ENCODE measurements at regions not wholly inside any gene's neighbourhood (a gene's known extent, or its start where the extent isn't known, plus 50 kb on each side); places are given as distances from the start of the nearest gene placed in this dataset.
A peak's percentile ranks its signal among the peaks of the same experiment; 100 is the strongest.

GRCh38 chr22:48574776-48575617, 1252.7 kb downstream of the BRD1 start:
- peak overlapping the region in 1 of 3 experiments; percentile 33; a peak in 2 of 6 replicates for H3K4me3 ChIP-seq (replicated peaks in 1 of 3; ENCODE audit: insufficient read depth in 1 of 3, low read depth in 2 of 3, low read length in 3 of 3)
- 3% methylated on average over 17 of the region's 92 CpGs for WGBS (ENCODE audit: low lambda C conversion rate)
- no peaks in the 10 kb centered on the region for H3K36me3 ChIP-seq (replicated peaks in 1 of 2; ENCODE audit: control insufficient read depth in 1 of 2, insufficient read depth in 2 of 2, low read length in 2 of 2)
- intact Hi-C loops (cut with micrococcal nuclease; ENCODE audit: unreplicated experiment): loop anchor here (5.0 kb wide), 3 partner anchors 87 to 732 kb away; no protein-coding TSS in a partner anchor
- FAIRE-seq (no peak), ATAC-seq (peak; percentile 88), DNase-seq (ENCODE audit: low spot score) (peak; percentile 58)
- H3K4me1 ChIP-seq (ENCODE audit: insufficient read depth, low read length): peaks cover 30% of the 10 kb centered on the region
- H4K20me1 ChIP-seq (ENCODE audit: insufficient read depth, low read length): peaks cover 3% of the 10 kb centered on the region; the same call in 1 of the 2 replicates
- ChIA-PET CTCF (ENCODE audit: low intra/inter-chr PET ratio, low total read pairs) (interaction anchor here (1.5 to 1.9 kb wide), 3 partner anchors 88 to 730 kb away, joined by 3 to 15 read pairs (median 12); no protein-coding TSS in a partner anchor), POLR2A (no interaction called here)
- no peak overlapping the region for H3K9ac ChIP-seq (ENCODE audit: insufficient read depth, low read depth, low read length)
- H2AFZ ChIP-seq (ENCODE audit: low read length): no peak overlapping the region
- peak overlapping the region; percentile 36 for H3K4me2 ChIP-seq (ENCODE audit: low read depth, low read length)
- no TSS peak for BruUV-seq (replicated peaks)
- H3K9me3 ChIP-seq (ENCODE audit: low read length): peaks cover 11% of the 10 kb centered on the region
- in situ Hi-C loops (cut with HindIII; ENCODE audit: extremely low pct_ligation_motif_present, low pct_unique_long_range_greater_than_20kb): loop anchor here (25.0 kb wide), 1 partner anchor 737 kb away; no protein-coding TSS in a partner anchor
- no peak overlapping the region for H3K27ac ChIP-seq (ENCODE audit: extremely low read length, insufficient read depth, low read length)
- H3K27me3 ChIP-seq (ENCODE audit: control insufficient read depth in 1 of 2, insufficient read depth in 2 of 2, low read length in 2 of 2): peaks cover 2 to 15% of the 10 kb centered on the region in 2 experiments; a peak in 4 of 5 replicates
- H3K79me2 ChIP-seq (ENCODE audit: insufficient read depth, low read length): no peaks in the 10 kb centered on the region
- TF ChIP-seq NCOA1 (CRISPR knock-in tag; IDR thresholded peaks at IDR 0.05): no peak
- TF ChIP-seq RXRB (CRISPR knock-in tag; IDR thresholded peaks at IDR 0.05; ENCODE audit: borderline replicate concordance): no peak
- TF ChIP-seq ZNF281 (CRISPR knock-in tag; IDR thresholded peaks at IDR 0.05; ENCODE audit: borderline replicate concordance): no peak
- TF ChIP-seq THAP7 (CRISPR knock-in tag; IDR thresholded peaks at IDR 0.05): no peak
- TF ChIP-seq PATZ1 (CRISPR knock-in tag; IDR thresholded peaks at IDR 0.05): peak; percentile 25; the same call in 1 of the 2 replicates
- no peak for TF ChIP-seq SMARCC2 (IDR thresholded peaks at IDR 0.05)
- TF ChIP-seq MYC (CRISPR knock-in tag; IDR thresholded peaks at IDR 0.05; ENCODE audit: borderline replicate concordance): no peak
- no peak for TF ChIP-seq ZNF749 (CRISPR knock-in tag; IDR thresholded peaks at IDR 0.05; ENCODE audit: borderline replicate concordance)
- no peak for TF ChIP-seq ZNF451 (CRISPR knock-in tag; IDR thresholded peaks at IDR 0.05)
- TF ChIP-seq ZNF841 (CRISPR knock-in tag; IDR thresholded peaks at IDR 0.05; ENCODE audit: borderline replicate concordance): no peak
- no peak for TF ChIP-seq ZNF441 (CRISPR knock-in tag; IDR thresholded peaks at IDR 0.05; ENCODE audit: borderline replicate concordance)
- TF ChIP-seq SRY (CRISPR knock-in tag; IDR thresholded peaks at IDR 0.05): no peak
- TF ChIP-seq ZNF251 (CRISPR knock-in tag; IDR thresholded peaks at IDR 0.05): no peak
- no peak for TF ChIP-seq ZNF557 (CRISPR knock-in tag; IDR thresholded peaks at IDR 0.05)
- no peak for TF ChIP-seq KLF16 (CRISPR knock-in tag; IDR thresholded peaks at IDR 0.05)
- TF ChIP-seq REPIN1 (CRISPR knock-in tag; IDR thresholded peaks at IDR 0.05; ENCODE audit: borderline replicate concordance, low read depth): no peak
- TF ChIP-seq ZBTB44 (CRISPR knock-in tag; IDR thresholded peaks at IDR 0.05): no peak

Data from HepG2 (cell line).